ENCODE measurements at regions not wholly inside any gene's neighbourhood (a gene's known extent, or its start where the extent isn't known, plus 50 kb on each side); places are given as distances from the start of the nearest gene placed in this dataset.
"Not testable (repeated sequence)": the region's sequence is repeated elsewhere in the genome, so short reads cannot be mapped to it uniquely, and the experiment has no call there.

GRCh38 chr9:83191154-83191553 is 128.2 kb upstream of the RASEF start:
- FAIRE-seq (no peak), DNase-seq (ENCODE audit: low spot score) (no peak)

GRCh38 chr9:83189026-83189425 is 126.1 kb upstream of the RASEF start:
- not testable (repeated sequence) for DNase-seq (ENCODE audit: low spot score); FAIRE-seq

GRCh38 chr9:83188277-83188676 is 125.3 kb upstream of the RASEF start:
- FAIRE-seq (no peak), DNase-seq (ENCODE audit: low spot score) (no peak)

GRCh38 chr9:83186155-83186737 is 123.3 kb upstream of the RASEF start:
- FAIRE-seq (no peak), DNase-seq (ENCODE audit: low spot score) (no peak)

- FAIRE-seq: no peak
- no peak for DNase-seq (ENCODE audit: low spot score)
Measured at GRCh38 chr9:83185488-83186154, 122.7 kb upstream of the RASEF start.

GRCh38 chr9:83183621-83184020 is 120.7 kb upstream of the RASEF start:
- no peak for DNase-seq (ENCODE audit: low spot score)
- no peak for FAIRE-seq

GRCh38 chr9:83182071-83182470 is 119.1 kb upstream of the RASEF start:
- DNase-seq (ENCODE audit: low spot score) (no peak), FAIRE-seq (no peak)

GRCh38 chr9:83178717-83179116 is 115.8 kb upstream of the RASEF start:
- DNase-seq (ENCODE audit: low spot score) (no peak), FAIRE-seq (no peak)

GRCh38 chr9:83177747-83178146 is 114.8 kb upstream of the RASEF start:
- DNase-seq (ENCODE audit: low spot score): no peak
- no peak for FAIRE-seq

GRCh38 chr9:83167126-83167525 is 104.2 kb upstream of the RASEF start:
- peak; percentile 22 for DNase-seq (ENCODE audit: low spot score)
- FAIRE-seq: no peak

GRCh38 chr9:83166372-83166771 is 103.4 kb upstream of the RASEF start:
- peak; percentile 14 for DNase-seq (ENCODE audit: low spot score)
- FAIRE-seq: no peak

GRCh38 chr9:83155733-83156132 is 92.8 kb upstream of the RASEF start:
- DNase-seq (ENCODE audit: low spot score): no peak
- FAIRE-seq: no peak

GRCh38 chr9:83154821-83155220 is 91.9 kb upstream of the RASEF start:
- peak; percentile 51 for DNase-seq (ENCODE audit: low spot score)
- FAIRE-seq: no peak

- FAIRE-seq (no peak), DNase-seq (ENCODE audit: low spot score) (peak; percentile 68)
Measured at GRCh38 chr9:83154087-83154736, 91.3 kb upstream of the RASEF start.

- no peak for FAIRE-seq
- DNase-seq (ENCODE audit: low spot score): no peak
Measured at GRCh38 chr9:83153030-83153429, 90.1 kb upstream of the RASEF start.

- no peak for DNase-seq (ENCODE audit: low spot score)
- no peak for FAIRE-seq
Measured at GRCh38 chr9:83151627-83152137, 88.7 kb upstream of the RASEF start.

- no peak for DNase-seq (ENCODE audit: low spot score)
Measured at GRCh38 chr9:83147315-83148149, 84.6 kb upstream of the RASEF start.

GRCh38 chr9:83146325-83146724 is 83.4 kb upstream of the RASEF start:
- DNase-seq (ENCODE audit: low spot score) (no peak), FAIRE-seq (no peak)

More at GRCh38 chr9:83147315-83148149, 84.6 kb upstream of the RASEF start:
- no peak for FAIRE-seq

- FAIRE-seq (no peak), DNase-seq (ENCODE audit: low spot score) (no peak)
Measured at GRCh38 chr9:83144492-83144891, 81.5 kb upstream of the RASEF start.

GRCh38 chr9:83142389-83142788 is 79.4 kb upstream of the RASEF start:
- FAIRE-seq (no peak), DNase-seq (ENCODE audit: low spot score) (no peak)

GRCh38 chr9:83141887-83142286 is 78.9 kb upstream of the RASEF start:
- DNase-seq (ENCODE audit: low spot score): no peak
- FAIRE-seq: no peak

GRCh38 chr9:83140061-83140460 is 77.1 kb upstream of the RASEF start:
- FAIRE-seq (no peak), DNase-seq (ENCODE audit: low spot score) (no peak)

All from urothelium cell line (cell line).